Fibroblast of lung (primary cell): ENCODE measurements at regions not wholly inside any gene's neighbourhood (a gene's known extent, or its start where the extent isn't known, plus 50 kb on each side); places are given as distances from the start of the nearest gene placed in this dataset.

Source experiments
- EZH2 ChIP-seq: IDR thresholded peaks from 2 replicates; pipeline ENCODE4 v1.5.1; 2012; ENCODE audit warnings: low read length, control low read depth, mild to moderate bottlenecking; ENCODE audit errors: missing control alignments
- TF ChIP-seq, protein P1 (sequence below), 2 donors: IDR thresholded peaks in 1 of 2; conservative IDR thresholded peaks in 1 of 2; 1 replicate in 1 of 2; 2 replicates in 1 of 2; pipeline ENCODE4 v1.5.1; 2011 to 2012; ENCODE audit warnings: low read length in 2 of 2, control low read depth in 1 of 2, inconsistent platforms in 1 of 2, low read depth in 1 of 2, mild to moderate bottlenecking in 1 of 2

GRCh38 chr4:181776264-181777054 lies 466.7 kb upstream of the TENM3 start:
- TF ChIP-seq, protein P1, sequence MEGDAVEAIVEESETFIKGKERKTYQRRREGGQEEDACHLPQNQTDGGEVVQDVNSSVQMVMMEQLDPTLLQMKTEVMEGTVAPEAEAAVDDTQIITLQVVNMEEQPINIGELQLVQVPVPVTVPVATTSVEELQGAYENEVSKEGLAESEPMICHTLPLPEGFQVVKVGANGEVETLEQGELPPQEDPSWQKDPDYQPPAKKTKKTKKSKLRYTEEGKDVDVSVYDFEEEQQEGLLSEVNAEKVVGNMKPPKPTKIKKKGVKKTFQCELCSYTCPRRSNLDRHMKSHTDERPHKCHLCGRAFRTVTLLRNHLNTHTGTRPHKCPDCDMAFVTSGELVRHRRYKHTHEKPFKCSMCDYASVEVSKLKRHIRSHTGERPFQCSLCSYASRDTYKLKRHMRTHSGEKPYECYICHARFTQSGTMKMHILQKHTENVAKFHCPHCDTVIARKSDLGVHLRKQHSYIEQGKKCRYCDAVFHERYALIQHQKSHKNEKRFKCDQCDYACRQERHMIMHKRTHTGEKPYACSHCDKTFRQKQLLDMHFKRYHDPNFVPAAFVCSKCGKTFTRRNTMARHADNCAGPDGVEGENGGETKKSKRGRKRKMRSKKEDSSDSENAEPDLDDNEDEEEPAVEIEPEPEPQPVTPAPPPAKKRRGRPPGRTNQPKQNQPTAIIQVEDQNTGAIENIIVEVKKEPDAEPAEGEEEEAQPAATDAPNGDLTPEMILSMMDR (conservative IDR thresholded peaks at IDR 0.05 in 1 of 2, IDR thresholded peaks at IDR 0.05 in 1 of 2; ENCODE audit: low read depth in 1 of 2, low read length in 2 of 2), result no peak
- TF ChIP-seq EZH2, result no peak
